GM12872 (cell line): ENCODE measurements at regions not wholly inside any gene's neighbourhood (a gene's known extent, or its start where the extent isn't known, plus 50 kb on each side); places are given as distances from the start of the nearest gene placed in this dataset.

Experiments used
- TF ChIP-seq, protein P1 (sequence below): IDR thresholded peaks from 3 replicates; pipeline ENCODE4 v1.5.1; 2011; ENCODE audit warnings: low read depth, mild to moderate bottlenecking, low read length, moderate library complexity; ENCODE audit not compliant: insufficient read depth

DNA sequence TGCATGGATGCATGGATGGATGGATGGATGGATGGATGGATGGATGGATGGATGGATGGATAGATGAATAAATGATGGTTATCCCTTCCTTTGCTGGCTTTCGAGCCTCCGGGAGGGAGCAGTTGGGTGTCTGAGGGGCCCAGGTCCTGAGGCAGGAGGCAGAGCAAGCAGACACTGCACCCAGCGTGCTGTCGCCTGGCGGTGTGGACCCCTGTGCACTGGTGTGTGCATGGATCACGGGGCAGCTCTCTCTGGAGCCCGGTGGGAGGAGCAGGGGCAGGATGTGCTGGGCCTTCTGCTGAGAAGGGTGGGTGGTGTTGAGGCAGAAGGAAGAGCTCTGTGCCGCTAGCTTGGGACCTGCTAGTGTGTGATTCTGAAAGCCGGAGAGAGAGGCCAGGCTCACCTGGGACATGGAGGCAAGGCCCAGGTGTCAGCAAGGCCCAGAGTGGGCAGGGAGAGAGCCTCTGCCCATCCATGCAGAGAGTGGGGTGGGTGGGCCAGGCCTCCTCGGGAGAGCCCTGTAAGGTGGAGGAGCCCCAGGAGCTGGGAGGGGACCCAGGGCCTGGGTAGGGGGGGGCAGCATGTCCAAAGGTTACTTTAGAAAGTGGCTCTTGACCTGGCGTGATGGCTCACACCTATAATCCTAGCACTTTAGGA is 254.4 kb downstream of the BRD1 start:
- TF ChIP-seq, protein P1, sequence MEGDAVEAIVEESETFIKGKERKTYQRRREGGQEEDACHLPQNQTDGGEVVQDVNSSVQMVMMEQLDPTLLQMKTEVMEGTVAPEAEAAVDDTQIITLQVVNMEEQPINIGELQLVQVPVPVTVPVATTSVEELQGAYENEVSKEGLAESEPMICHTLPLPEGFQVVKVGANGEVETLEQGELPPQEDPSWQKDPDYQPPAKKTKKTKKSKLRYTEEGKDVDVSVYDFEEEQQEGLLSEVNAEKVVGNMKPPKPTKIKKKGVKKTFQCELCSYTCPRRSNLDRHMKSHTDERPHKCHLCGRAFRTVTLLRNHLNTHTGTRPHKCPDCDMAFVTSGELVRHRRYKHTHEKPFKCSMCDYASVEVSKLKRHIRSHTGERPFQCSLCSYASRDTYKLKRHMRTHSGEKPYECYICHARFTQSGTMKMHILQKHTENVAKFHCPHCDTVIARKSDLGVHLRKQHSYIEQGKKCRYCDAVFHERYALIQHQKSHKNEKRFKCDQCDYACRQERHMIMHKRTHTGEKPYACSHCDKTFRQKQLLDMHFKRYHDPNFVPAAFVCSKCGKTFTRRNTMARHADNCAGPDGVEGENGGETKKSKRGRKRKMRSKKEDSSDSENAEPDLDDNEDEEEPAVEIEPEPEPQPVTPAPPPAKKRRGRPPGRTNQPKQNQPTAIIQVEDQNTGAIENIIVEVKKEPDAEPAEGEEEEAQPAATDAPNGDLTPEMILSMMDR, result no peak

DNA sequence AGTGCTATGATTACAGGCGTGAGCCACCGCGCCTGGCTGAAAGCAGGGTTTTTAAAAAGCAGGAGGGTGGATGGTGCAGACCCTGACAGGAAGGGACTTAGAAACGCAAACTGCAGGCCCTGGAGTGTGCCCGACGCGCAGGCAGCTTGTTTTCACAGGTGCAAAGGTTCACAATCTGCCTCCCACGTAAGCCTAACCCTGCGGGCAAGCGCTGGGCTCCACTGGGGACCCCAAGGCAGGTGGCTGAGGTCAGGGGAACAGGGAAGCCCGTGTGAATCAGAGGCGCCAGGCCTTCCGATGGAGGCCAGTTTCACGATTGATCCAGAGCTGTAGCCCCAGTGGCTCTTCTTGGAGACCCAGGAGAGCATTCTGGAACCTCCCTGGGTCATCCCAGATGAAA is 256.3 kb downstream of the BRD1 start:
- TF ChIP-seq, protein P1, result no peak

DNA sequence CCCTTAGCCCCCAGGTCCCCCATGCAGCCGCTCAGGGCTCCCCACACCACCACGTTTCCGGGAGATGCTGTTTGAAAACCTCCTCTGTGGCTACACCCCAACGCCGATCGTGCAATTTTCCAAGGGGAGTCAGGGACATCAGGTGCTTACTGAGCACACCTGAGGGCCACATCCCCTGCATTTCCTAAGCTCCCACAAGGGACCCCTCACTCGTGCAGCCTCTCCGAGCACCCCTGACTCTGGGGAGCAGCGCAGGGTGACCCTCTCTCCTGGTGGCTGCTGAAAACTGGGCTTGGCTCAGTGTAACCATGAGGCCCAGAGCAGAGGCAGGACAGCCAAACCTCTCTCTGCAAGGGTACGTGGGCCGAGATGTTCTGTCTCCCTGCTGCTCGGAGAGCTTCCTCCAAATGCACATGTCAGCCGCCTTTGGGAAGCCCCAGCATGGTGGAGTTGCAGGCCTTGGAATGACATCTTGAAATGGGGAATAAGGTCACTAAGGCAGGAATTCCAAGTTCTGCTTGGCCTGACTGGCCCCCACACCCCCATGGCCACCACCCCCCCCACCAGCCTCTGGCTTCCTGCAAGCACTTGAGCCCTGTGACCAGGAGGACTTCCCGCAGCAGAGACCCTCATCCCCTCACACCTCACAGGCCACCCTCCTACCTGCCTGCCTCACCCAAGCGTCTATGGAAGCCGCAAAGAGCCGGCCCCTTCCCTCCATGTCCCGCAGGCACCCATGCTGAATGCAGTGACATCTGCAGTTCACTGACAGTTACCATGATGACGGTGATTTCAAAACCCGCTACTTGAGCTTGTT is 257.4 kb downstream of the BRD1 start:
- TF ChIP-seq, protein P1, result no peak

- TF ChIP-seq, protein P1, result no peak
These were observed 258.2 kb downstream of the BRD1 start for GRCh38 chr22:49569286-49570031.

DNA sequence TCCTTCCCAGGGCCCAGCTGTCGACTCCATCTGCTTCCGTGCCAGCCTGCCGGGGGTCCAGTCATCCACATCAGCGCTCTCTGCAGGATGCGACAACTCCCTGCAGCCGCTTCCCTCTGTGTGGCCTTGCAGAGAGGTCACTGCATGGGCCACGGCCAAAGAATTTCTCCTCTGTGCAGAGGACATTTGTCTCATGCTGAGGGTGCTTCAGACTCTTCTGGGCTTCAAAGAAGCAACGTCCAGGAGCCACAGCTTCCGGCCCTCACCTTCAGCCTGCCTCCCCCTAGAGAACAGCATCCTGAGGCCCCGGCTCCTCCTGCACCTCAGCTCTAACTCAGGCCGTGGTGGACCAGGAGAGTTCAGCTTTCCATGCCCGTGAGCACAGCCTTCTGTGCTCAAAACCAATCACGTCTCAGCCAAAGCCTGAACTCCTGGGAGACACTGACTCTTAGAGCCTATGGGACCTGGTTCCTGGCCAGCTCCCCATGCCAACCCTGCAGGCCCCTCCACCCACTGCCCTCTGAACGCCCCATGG is 258.9 kb downstream of the BRD1 start:
- TF ChIP-seq, protein P1, result no peak

GRCh38 chr22:49567899-49568750 is 259.5 kb downstream of the BRD1 start:
- TF ChIP-seq, protein P1, result no peak
